ENCODE measurements at regions not wholly inside any gene's neighbourhood (a gene's known extent, or its start where the extent isn't known, plus 50 kb on each side); places are given as distances from the start of the nearest gene placed in this dataset.

DNA sequence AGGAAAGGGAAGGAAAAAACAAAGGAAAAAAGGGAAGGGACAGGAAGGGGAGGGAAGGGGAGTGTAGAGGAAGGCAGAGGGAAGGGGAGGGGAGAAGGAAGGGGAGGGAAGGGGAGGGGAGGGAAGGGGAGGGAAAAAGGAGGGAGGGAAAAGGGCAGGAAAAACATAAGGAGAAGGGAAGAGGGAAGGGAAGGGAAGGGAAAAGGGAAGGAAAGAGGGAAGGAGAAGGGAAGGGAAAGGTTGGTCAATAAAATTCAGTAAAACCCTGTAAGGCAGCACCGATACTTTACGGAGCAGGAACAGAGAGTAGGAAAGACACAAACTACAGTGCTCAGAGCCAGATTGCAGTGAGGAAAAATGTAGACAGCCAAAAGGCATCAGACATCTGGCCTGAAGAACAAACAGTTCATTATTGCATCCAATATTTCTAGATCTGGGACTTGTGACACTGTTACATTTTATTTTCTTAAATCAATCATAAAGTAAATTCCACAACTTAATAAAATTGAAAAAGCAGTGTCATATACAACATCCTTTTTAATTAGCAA, 322.0 kb downstream of the CRPPA start:
- Histone ChIP-seq H2AFZ (ENCODE audit: low read depth, low read length) (no peak overlapping the region), H4K20me1 (ENCODE audit: insufficient read depth, low read length) (no peaks in the 10 kb centered on the region), H3K4me1 (ENCODE audit: insufficient read depth, low read length) (no peaks in the 10 kb centered on the region), H3K27ac (ENCODE audit: low read length) (no peak overlapping the region), H3K4me3 (ENCODE audit: low read depth in 1 of 2, low read length in 2 of 2) (no peak overlapping the region), H3K4me2 (ENCODE audit: insufficient read depth, low read length) (no peak overlapping the region), H3K36me3 (ENCODE audit: insufficient read depth, low read length) (no peaks in the 10 kb centered on the region), H3K79me2 (ENCODE audit: insufficient read depth, low read length) (no peaks in the 10 kb centered on the region), H3K9ac (ENCODE audit: low read depth, low read length) (no peak overlapping the region), H3K27me3 (ENCODE audit: insufficient read depth, low read length, poor library complexity) (no peaks in the 10 kb centered on the region), H3K9me3 (ENCODE audit: insufficient read depth, low read length, severe bottlenecking) (no peaks in the 10 kb centered on the region)
- no peak for TF ChIP-seq EZH2 (IDR thresholded peaks at IDR 0.05; ENCODE audit: borderline replicate concordance, low read depth, low read length, severe bottlenecking)
- TF ChIP-seq, protein P1, sequence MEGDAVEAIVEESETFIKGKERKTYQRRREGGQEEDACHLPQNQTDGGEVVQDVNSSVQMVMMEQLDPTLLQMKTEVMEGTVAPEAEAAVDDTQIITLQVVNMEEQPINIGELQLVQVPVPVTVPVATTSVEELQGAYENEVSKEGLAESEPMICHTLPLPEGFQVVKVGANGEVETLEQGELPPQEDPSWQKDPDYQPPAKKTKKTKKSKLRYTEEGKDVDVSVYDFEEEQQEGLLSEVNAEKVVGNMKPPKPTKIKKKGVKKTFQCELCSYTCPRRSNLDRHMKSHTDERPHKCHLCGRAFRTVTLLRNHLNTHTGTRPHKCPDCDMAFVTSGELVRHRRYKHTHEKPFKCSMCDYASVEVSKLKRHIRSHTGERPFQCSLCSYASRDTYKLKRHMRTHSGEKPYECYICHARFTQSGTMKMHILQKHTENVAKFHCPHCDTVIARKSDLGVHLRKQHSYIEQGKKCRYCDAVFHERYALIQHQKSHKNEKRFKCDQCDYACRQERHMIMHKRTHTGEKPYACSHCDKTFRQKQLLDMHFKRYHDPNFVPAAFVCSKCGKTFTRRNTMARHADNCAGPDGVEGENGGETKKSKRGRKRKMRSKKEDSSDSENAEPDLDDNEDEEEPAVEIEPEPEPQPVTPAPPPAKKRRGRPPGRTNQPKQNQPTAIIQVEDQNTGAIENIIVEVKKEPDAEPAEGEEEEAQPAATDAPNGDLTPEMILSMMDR (IDR thresholded peaks at IDR 0.05; ENCODE audit: borderline replicate concordance, extremely low read depth, low read length, poor library complexity, severe bottlenecking) = no peak
- DNase-seq = no peak
- no peak for ATAC-seq (ENCODE audit: insufficient read depth, low read depth)

DNA sequence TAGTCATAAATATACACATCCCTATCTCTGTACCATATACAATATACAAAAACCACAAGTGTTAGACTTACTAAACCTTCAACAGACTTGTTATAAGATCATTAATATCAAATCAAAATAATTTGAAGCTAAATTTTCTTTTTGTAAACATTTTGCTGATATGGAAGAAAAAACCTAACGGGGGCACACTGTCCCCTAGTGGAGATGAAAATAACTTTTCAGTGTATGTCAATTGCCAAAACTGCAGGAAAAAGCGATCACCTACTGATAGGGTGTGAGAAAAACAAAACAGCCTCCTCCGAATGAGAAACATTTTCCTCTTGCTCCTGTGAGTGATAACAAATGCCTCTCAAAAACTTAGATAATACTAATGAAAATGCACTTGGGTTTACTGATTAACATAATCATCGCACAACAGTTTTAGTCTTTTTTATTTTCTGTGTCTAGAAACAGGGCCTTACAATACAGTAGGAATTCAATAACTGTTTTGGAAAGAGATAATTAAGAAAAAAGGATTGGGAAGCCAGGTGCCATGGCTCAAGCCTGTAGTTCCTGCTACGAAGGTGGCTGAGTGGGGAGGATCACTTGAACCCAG, 322.7 kb downstream of the CRPPA start:
- Histone ChIP-seq H3K4me1 (ENCODE audit: insufficient read depth, low read length) (no peaks in the 10 kb centered on the region), H3K4me2 (ENCODE audit: insufficient read depth, low read length) (no peak overlapping the region), H3K4me3 (ENCODE audit: low read depth in 1 of 2, low read length in 2 of 2) (no peak overlapping the region), H3K9me3 (ENCODE audit: insufficient read depth, low read length, severe bottlenecking) (no peaks in the 10 kb centered on the region), H4K20me1 (ENCODE audit: insufficient read depth, low read length) (no peaks in the 10 kb centered on the region), H3K27me3 (ENCODE audit: insufficient read depth, low read length, poor library complexity) (no peaks in the 10 kb centered on the region), H3K36me3 (ENCODE audit: insufficient read depth, low read length) (no peaks in the 10 kb centered on the region), H3K27ac (ENCODE audit: low read length) (no peak overlapping the region), H3K9ac (ENCODE audit: low read depth, low read length) (no peak overlapping the region), H3K79me2 (ENCODE audit: insufficient read depth, low read length) (no peaks in the 10 kb centered on the region), H2AFZ (ENCODE audit: low read depth, low read length) (no peak overlapping the region)
- no peak for TF ChIP-seq EZH2 (IDR thresholded peaks at IDR 0.05; ENCODE audit: borderline replicate concordance, low read depth, low read length, severe bottlenecking)
- TF ChIP-seq, protein P1 (IDR thresholded peaks at IDR 0.05; ENCODE audit: borderline replicate concordance, extremely low read depth, low read length, poor library complexity, severe bottlenecking) = peak; percentile 45
- DNase-seq = no peak
- no peak for ATAC-seq (ENCODE audit: insufficient read depth, low read depth)

DNA sequence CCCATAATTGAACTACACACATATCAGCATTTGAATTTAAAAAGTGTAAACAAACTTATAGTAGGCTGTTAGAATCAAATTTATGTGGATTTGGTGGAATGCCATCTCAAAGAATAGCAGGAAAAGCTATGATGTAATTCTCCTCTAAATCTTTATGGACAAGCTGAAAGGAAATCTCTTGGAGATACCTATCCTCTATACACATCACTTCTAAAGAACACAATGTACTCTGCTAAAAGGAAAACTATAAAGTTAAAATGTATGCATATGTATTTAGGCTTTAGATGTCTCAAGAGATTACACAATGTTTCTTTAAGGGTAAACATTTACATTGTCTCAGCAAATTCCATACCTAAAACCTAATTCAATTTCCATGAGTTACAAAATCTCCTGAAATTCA, 323.3 kb downstream of the CRPPA start:
- Histone ChIP-seq H3K79me2 (ENCODE audit: insufficient read depth, low read length) (no peaks in the 10 kb centered on the region), H3K4me1 (ENCODE audit: insufficient read depth, low read length) (no peaks in the 10 kb centered on the region), H3K27me3 (ENCODE audit: insufficient read depth, low read length, poor library complexity) (no peaks in the 10 kb centered on the region), H3K4me3 (ENCODE audit: low read depth in 1 of 2, low read length in 2 of 2) (no peak overlapping the region), H3K36me3 (ENCODE audit: insufficient read depth, low read length) (no peaks in the 10 kb centered on the region), H4K20me1 (ENCODE audit: insufficient read depth, low read length) (no peaks in the 10 kb centered on the region), H3K4me2 (ENCODE audit: insufficient read depth, low read length) (no peak overlapping the region), H3K9ac (ENCODE audit: low read depth, low read length) (no peak overlapping the region), H2AFZ (ENCODE audit: low read depth, low read length) (no peak overlapping the region), H3K27ac (ENCODE audit: low read length) (no peak overlapping the region), H3K9me3 (ENCODE audit: insufficient read depth, low read length, severe bottlenecking) (no peaks in the 10 kb centered on the region)
- ATAC-seq (ENCODE audit: insufficient read depth, low read depth) (no peak), DNase-seq (no peak)
- TF ChIP-seq, protein P1 (IDR thresholded peaks at IDR 0.05; ENCODE audit: borderline replicate concordance, extremely low read depth, low read length, poor library complexity, severe bottlenecking) = no peak
- no peak for TF ChIP-seq EZH2 (IDR thresholded peaks at IDR 0.05; ENCODE audit: borderline replicate concordance, low read depth, low read length, severe bottlenecking)
